CMK (cell line): ENCODE measurements at regions not wholly inside any gene's neighbourhood (a gene's known extent, or its start where the extent isn't known, plus 50 kb on each side); places are given as distances from the start of the nearest gene placed in this dataset.

Experiments used
- DNase-seq: peaks from one replicate; pipeline ENCODE4 v3.0.0-alpha.2; 2010; ENCODE audit warnings: low read depth

DNA sequence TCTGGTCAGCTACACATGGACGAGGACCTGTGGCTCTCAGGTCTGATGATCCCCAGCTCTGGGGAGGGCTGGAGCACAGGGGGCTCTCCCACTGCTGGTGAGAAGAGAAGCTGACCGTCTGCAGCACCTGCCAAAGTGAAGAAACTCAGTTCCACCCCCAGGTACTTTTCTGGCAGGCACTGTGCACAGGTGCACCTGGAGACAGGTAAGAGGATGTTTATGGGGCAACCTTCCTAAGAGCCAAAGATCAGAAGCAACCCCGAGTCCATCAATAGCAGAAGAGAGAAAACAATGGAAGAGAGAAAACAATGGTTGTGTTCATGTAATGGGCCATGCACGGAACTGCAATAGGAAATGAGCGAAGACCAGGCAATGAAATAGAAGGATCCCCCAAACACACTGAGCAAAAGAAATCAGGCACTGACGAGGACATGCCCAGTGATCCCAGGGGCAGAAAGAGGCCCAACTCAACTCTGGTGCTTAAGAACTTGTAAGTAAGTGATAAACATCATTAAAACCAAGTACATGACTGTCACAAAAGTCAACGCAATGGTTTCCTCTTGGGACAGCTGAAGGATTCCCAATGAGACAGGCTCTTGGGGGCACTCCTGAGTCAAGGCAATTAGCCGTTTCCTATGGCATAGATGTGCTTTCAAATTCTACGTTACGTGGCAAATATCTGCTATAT is 95.0 kb upstream of the ALDH1A3 start:
- DNase-seq: no peak

DNA sequence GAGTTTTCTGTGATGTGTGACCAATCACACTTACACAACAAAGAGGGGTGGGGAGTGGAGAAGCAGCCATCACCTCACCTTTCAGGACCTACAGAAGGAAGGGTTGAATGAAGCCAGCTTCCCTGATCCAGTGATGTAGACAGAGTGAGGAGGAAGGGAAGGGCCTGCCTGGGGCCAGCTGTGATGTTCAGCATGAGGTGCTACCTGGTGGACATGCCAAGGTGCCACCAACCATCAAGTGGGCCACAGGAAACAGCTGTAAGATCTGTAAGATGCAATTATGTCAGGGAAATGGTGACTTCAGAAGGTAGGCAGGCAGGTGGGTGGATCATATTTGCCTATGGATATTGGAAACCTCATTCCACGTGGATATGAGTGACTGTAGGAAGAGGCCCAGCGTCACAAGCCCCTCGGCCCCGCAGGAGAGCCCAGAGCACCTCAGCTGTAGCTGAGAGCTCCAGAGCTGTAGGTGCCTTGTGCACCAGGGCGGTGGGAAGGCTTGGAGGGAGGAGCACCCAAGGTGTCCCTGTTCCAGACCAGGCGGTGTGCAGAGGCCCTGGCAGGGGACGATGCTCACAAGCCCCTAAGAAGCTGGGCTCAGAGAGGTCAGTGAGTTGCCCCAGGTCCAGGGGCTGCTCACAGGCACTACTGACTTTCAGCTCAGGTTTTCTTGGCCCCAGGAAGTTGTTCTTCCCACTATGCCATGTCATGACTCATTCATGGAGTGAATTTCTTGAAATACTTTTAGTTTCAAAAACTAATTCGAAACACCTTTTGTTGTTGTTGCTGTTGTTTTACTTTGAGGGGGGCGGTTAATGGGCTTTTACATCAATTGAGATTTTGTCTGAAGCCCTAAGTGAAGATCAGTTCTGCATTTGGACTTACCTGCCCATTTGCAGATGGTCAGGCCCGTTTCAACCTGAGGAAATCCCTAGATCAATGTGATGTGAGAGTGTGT is 94.2 kb upstream of the ALDH1A3 start:
- no peak for DNase-seq

- no peak for DNase-seq
Observed at GRCh38 chr15:100786139-100786531, 93.5 kb upstream of the ALDH1A3 start.

DNA sequence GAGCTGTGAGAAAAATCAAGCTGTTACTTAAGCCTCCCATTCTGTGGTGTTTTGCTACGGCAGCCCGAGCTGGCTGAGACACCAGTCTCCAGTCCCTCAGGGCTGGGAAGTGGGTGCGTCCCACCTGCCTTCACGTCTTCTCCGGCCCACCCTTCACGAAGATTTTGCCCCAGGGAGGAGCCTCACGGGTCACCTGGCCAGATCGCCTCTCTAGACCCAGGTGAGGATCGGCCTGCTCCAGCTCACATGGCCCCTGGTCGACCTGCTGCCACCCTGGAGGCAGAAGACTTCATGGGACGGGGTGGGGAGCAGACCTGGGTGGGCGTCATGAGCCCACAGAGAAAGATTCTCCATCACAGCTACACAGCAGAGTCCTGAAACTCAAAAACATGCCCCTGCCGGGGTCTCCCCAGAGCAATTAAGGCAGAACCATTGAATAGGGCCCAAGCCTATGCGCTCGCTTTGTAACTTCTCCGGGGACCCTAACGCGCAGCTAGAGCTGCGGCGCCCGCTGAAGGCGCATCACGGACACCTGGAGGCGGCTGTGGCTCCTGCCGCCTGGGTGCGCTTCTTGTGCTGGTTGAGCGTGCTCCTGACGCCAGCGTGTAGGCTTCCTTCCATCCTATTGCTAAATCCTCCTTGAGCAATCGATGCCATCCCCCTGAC is 92.6 kb upstream of the ALDH1A3 start:
- no peak for DNase-seq

GRCh38 chr15:100787567-100788417 is 91.8 kb upstream of the ALDH1A3 start:
- DNase-seq: no peak

GRCh38 chr15:100788418-100789105 is 91.1 kb upstream of the ALDH1A3 start:
- DNase-seq: no peak

DNA sequence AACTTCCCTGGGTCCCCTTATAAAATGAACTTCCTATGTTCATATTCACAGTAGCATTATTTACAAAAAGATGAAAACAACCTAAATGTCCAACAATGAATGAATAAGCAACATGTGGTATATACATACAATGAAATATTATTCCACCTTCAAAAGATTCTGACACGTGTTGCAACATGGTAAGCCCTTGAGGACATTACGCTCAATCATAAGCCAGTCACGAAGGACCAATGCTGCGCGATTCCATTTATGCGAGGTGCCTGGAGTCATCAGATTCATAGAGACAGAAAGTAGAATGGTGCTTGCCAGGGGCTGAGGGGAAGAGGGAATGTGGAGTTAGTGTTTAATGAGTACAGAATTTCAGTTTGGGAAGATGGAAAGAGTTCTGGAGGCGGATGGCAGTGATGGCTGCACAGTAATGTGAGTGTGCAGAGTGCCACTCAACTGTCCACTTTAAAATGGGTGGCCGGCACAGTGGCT is 88.8 kb upstream of the ALDH1A3 start:
- no peak for DNase-seq

GRCh38 chr15:100794008-100794407 is 85.6 kb upstream of the ALDH1A3 start:
- DNase-seq: no peak

DNA sequence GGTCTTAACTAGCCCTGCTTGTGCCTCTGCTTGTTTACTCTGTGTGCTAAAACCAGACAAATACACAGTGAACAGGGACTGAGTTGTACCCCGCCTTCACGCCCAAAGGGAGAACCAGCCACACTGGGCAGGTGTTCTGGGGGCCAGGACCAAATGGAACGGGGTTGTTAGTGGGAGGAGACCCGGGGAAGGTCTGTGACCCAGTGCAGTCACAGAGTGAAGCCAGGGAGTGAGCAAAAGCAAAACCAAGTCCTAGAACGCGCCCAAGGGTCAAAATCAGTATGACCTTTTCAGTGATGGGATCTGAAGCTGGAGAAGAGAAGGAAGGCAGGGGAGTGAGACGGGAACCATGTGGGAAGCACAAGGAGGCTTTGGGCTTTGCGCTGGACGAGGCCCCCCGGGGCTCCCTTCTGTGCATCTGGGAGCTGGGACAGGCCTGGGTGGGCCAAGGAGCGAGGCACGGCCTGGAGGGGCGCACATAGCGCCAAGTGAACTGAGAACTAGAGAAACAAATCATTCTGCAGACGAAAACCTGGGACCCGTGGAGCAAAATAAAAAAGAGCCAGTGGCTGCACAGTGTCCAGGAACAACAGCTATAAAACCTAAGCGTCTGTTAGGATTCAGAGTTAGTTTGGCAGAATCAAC is 78.3 kb upstream of the ALDH1A3 start:
- DNase-seq: no peak

GRCh38 chr15:100802421-100803170 is 77.0 kb upstream of the ALDH1A3 start:
- no peak for DNase-seq

DNA sequence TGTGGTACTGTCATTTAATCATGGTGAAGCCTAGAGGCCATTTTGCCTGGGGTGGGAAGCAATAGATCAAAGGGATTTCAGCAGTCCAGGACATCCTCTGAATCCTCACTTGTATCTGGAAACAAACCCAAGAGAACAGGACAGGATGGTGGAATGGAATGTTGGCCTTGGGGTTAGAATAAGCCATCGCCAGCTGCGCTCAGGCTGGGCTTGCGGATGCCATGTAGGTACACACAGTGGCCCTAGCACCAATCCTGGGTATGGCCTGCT is 76.5 kb upstream of the ALDH1A3 start:
- no peak for DNase-seq

DNA sequence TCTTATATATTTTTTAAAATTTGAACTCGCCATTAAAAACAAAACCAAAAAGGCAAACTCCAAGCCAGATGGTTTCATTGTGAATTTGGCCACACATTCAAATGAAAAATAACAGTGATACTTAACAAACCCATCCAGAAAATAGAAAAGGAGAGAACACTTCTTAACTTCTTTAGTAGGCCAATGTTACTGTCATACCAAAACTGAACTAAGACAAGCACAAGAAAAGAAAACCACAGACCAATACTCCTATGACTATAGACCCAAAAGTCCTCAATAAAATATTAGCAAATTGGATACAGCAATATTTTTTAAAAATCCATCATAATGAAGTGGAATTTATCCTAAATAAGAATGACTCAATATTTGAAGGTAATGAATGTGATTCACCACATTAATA is 73.5 kb upstream of the ALDH1A3 start:
- DNase-seq: no peak

- no peak for DNase-seq
Observed at GRCh38 chr15:100807028-100807427, 72.6 kb upstream of the ALDH1A3 start.

DNA sequence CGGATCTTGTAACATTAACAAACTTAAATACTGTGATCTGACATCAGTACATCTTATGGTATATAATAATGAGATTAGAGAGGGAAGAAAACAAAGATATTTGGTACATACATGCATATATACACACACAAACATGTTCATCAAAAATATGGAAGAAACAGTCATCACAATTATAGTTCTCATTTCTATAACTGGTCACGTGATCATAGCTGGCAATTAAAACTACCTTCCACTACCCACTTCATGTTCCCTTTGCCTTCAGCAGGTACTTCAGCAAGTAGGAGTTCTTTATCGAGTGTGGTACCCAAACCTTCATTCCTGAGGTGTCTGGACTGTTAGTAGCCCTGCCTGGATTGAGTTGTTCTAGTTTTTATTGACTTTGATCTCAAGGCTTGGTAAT is 70.9 kb upstream of the ALDH1A3 start:
- no peak for DNase-seq

GRCh38 chr15:100809151-100809550 is 70.5 kb upstream of the ALDH1A3 start:
- no peak for DNase-seq

GRCh38 chr15:100809587-100809986 is 70.0 kb upstream of the ALDH1A3 start:
- no peak for DNase-seq

DNA sequence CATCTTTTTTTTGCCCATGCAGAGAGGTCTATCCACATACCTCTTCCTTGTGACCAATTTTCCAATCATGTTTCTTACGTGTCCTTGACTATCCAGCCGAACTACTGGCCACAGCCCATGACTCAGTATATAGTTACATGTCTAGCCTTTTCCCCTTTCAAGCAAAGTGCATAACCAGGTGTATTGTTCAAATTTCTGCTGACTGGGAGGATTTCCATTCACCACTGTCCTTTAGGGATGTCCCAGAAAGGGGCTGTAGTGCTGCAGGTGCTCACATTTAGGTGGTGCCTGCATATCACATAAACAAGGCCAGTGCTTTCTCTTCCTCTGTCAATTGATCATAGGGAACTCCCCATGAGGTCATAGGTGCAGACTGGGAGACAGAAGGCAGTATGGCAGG is 69.4 kb upstream of the ALDH1A3 start:
- DNase-seq: no peak

DNA sequence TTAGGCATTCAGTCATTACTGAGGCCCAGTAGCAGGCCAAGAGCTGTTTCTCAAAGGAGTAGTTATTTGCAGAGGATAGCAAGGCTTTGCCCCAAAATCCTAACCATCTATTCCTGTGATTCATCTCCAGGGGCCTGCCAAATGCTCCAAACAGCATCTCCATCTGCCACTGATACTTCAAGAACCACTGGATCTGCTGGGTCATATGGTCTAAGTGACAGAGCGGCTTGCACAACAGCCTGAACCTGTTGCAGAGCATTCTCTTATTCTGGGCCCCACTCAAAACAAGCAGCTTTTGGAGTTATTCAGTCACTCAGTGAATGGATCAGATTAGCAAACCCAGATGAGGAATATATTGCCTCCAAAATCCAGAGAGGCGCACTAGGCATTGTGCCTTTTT is 68.8 kb upstream of the ALDH1A3 start:
- no peak for DNase-seq

DNA sequence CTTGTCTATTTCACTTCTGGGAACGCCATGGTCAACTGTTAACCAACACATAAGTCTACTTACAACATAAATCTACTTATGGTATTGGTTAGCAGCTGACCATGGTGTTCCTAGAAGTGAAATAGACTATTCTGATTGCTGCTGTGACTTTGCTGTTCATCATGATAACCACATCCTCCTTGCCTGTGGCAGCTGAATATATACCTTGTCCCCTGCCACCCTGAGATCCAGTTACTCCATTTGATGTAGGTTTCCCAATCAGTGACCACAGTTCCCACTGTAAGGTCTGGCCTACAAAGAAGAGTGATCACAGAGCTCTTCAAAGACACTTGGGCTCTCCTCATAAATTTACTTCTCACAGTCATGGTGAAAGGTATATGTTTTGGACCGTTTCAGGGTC is 66.8 kb upstream of the ALDH1A3 start:
- DNase-seq: no peak

DNA sequence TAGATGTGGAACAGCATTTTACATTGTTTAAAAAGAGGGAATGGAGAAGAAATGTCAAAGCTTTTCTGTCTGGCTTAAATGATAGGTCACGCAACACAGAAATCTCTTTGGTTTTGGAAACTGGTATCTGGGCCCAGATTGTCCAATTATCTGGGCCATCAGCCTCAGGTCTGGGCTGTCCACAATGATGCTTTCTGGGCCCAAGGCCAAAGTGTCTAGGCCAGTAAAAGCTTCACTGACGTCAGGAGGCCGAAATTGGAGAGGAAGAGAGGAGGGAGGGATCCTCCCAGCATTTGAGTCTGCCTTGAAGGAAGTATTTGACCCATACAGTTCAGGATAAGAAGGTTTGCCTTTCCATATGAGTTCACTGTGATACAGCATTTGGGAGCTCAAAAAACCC is 60.7 kb upstream of the ALDH1A3 start:
- no peak for DNase-seq
